ENCODE measurements at regions not wholly inside any gene's neighbourhood (a gene's known extent, or its start where the extent isn't known, plus 50 kb on each side); places are given as distances from the start of the nearest gene placed in this dataset.

DNA sequence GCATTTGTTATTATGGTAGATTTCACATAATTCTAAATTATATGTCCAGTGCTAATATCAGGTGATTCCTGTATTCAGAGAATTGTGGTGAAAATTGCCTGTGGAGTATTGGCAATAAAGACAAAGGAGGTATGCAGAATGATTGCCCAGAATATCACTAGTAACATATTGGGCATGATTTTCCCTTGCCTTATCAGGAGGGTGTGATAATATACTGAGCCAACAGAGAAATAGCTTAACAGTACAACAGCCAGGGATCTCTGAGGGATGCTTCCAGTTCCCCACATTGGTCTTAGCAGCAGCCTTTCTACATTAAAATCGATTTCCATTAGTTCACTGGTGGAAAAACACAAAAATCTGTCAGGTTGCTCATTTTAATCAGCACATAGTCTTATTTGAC is 122.9 kb upstream of the COL3A1 start:
- no peaks in the 10 kb centered on the region for H3K27me3 ChIP-seq (ENCODE audit: control insufficient read depth in 2 of 2, insufficient read depth in 2 of 2, low read length in 2 of 2)
- Mint-ChIP-seq H3K9me3 (peaks cover 0 to 8% (median 0%) of the 10 kb centered on the region in 7 donors), H3K27me3 (ENCODE audit: low read depth in 3 of 3) (no peaks in the 10 kb centered on the region), H3K4me1 (no peaks in the 10 kb centered on the region), H3K4me3 (no peak overlapping the region), H3K27ac (no peak overlapping the region), H3K36me3 (no peaks in the 10 kb centered on the region)
- no CpG with 5 or more reads among the region's 1 CpG for WGBS (ENCODE audit: insufficient coverage)
- H2AFZ ChIP-seq (ENCODE audit: insufficient read depth, low read depth, low read length, poor library complexity, severe bottlenecking) = no peak overlapping the region
- no peak overlapping the region for H3K4me2 ChIP-seq (replicated peaks; ENCODE audit: extremely low read depth, low read length, poor library complexity, severe bottlenecking)
- H3K9ac ChIP-seq (ENCODE audit: insufficient read depth, low read length, poor library complexity, severe bottlenecking) = no peak overlapping the region
- no peak for DNase-seq
- no peaks in the 10 kb centered on the region for H3K4me1 ChIP-seq (ENCODE audit: control insufficient read depth in 1 of 2, insufficient read depth in 2 of 2, low read length in 2 of 2)
- H3K9me3 ChIP-seq (replicated peaks in 1 of 2; ENCODE audit: control insufficient read depth in 1 of 2, insufficient read depth in 1 of 2, low read length in 2 of 2) = peaks cover 0 to 15% of the 10 kb centered on the region in 2 donors
- no peak overlapping the region for H3K4me3 ChIP-seq (replicated peaks in 1 of 3; ENCODE audit: low read depth in 2 of 3, low read length in 3 of 3)
- H3K27ac ChIP-seq (ENCODE audit: low read depth in 1 of 2, low read length in 2 of 2) = no peak overlapping the region
- TF ChIP-seq, protein P1, sequence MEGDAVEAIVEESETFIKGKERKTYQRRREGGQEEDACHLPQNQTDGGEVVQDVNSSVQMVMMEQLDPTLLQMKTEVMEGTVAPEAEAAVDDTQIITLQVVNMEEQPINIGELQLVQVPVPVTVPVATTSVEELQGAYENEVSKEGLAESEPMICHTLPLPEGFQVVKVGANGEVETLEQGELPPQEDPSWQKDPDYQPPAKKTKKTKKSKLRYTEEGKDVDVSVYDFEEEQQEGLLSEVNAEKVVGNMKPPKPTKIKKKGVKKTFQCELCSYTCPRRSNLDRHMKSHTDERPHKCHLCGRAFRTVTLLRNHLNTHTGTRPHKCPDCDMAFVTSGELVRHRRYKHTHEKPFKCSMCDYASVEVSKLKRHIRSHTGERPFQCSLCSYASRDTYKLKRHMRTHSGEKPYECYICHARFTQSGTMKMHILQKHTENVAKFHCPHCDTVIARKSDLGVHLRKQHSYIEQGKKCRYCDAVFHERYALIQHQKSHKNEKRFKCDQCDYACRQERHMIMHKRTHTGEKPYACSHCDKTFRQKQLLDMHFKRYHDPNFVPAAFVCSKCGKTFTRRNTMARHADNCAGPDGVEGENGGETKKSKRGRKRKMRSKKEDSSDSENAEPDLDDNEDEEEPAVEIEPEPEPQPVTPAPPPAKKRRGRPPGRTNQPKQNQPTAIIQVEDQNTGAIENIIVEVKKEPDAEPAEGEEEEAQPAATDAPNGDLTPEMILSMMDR (IDR thresholded peaks at IDR 0.05) = no peak
- intact Hi-C loops (cut with micrococcal nuclease) = no loop called here
- no peaks in the 10 kb centered on the region for H3K36me3 ChIP-seq (replicated peaks in 1 of 2; ENCODE audit: control insufficient read depth in 1 of 2, insufficient read depth in 2 of 2, low read length in 2 of 2)
- H3K79me2 ChIP-seq (ENCODE audit: insufficient read depth, low read length) = no peaks in the 10 kb centered on the region
- no peaks in the 10 kb centered on the region for H4K20me1 ChIP-seq (ENCODE audit: insufficient read depth, low read length)

DNA sequence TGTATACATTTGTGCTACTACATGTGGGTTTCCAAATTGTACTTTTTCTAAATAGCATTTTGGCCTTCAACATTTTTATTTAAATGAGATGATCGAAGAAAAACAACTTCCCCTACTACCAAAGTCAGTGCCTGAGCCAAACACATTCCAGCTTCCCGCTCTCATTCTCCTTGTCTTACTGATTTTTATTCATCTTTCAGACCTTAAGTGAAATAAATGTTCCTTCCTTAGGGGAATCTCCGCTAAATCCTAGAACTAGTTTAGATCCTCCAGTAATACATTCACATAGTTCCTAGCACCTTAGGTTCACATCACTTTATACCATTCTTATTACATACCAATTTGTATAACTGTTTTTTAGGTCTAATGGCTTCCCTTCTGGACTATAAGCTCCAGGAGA is 122.3 kb upstream of the COL3A1 start:
- H3K4me1 ChIP-seq (ENCODE audit: control insufficient read depth in 1 of 2, insufficient read depth in 2 of 2, low read length in 2 of 2) = no peaks in the 10 kb centered on the region
- no peaks in the 10 kb centered on the region for H3K36me3 ChIP-seq (replicated peaks in 1 of 2; ENCODE audit: control insufficient read depth in 1 of 2, insufficient read depth in 2 of 2, low read length in 2 of 2)
- Mint-ChIP-seq H3K4me1 (no peaks in the 10 kb centered on the region), H3K4me3 (no peak overlapping the region), H3K9me3 (peaks cover 0 to 9% (median 0%) of the 10 kb centered on the region in 7 donors), H3K27ac (no peak overlapping the region), H3K27me3 (ENCODE audit: low read depth in 3 of 3) (no peaks in the 10 kb centered on the region), H3K36me3 (no peaks in the 10 kb centered on the region)
- DNase-seq = no peak
- intact Hi-C loops (cut with micrococcal nuclease) = no loop called here
- no peak overlapping the region for H3K4me2 ChIP-seq (replicated peaks; ENCODE audit: extremely low read depth, low read length, poor library complexity, severe bottlenecking)
- no peaks in the 10 kb centered on the region for H3K79me2 ChIP-seq (ENCODE audit: insufficient read depth, low read length)
- H3K9ac ChIP-seq (ENCODE audit: insufficient read depth, low read length, poor library complexity, severe bottlenecking) = no peak overlapping the region
- H3K9me3 ChIP-seq (replicated peaks in 1 of 2; ENCODE audit: control insufficient read depth in 1 of 2, insufficient read depth in 1 of 2, low read length in 2 of 2) = peaks cover 0 to 15% of the 10 kb centered on the region in 2 donors
- WGBS (ENCODE audit: insufficient coverage) = 73% methylated on average over 2 of the region's 3 CpGs
- H2AFZ ChIP-seq (ENCODE audit: insufficient read depth, low read depth, low read length, poor library complexity, severe bottlenecking) = no peak overlapping the region
- TF ChIP-seq, protein P1 (IDR thresholded peaks at IDR 0.05) = no peak
- no peaks in the 10 kb centered on the region for H3K27me3 ChIP-seq (ENCODE audit: control insufficient read depth in 2 of 2, insufficient read depth in 2 of 2, low read length in 2 of 2)
- H3K27ac ChIP-seq (ENCODE audit: low read depth in 1 of 2, low read length in 2 of 2) = no peak overlapping the region
- no peaks in the 10 kb centered on the region for H4K20me1 ChIP-seq (ENCODE audit: insufficient read depth, low read length)
- H3K4me3 ChIP-seq (replicated peaks in 1 of 3; ENCODE audit: low read depth in 2 of 3, low read length in 3 of 3) = no peak overlapping the region

Data from CD14-positive monocyte (primary cell).